Activated CD4-positive, alpha-beta memory T cell treated with anti-CD3 and anti-CD28 coated beads, Interleukin-2, amount 10 ng/mL, durations not matched to agents 7 days and 5 days (primary cell): ENCODE measurements at regions not wholly inside any gene's neighbourhood (a gene's known extent, or its start where the extent isn't known, plus 50 kb on each side); places are given as distances from the start of the nearest gene placed in this dataset.

Experiments
- CTCF ChIA-PET: fragments of 350-600 bp; sonication (Branson Sonifier 250); formaldehyde crosslinking; loops from one replicate; lab custom pipeline; 2021; ENCODE audit warnings: antibody characterized with exemption, inconsistent platforms; lab: Charles Lee
- POLR2A ChIA-PET: fragments of 350-600 bp; sonication (Branson Sonifier 250); formaldehyde crosslinking; loops from one replicate; lab custom pipeline; 2021; ENCODE audit warnings: antibody characterized with exemption; lab: Charles Lee
- DNase-seq: peaks from one replicate; pipeline ENCODE4 v3.0.0-alpha.2; 2020
- H3K27ac Mint-ChIP-seq: one replicate; pipeline ENCODE4 v1.8.0; 2021; ENCODE audit warnings: mild to moderate bottlenecking, mixed read lengths
- H3K27me3 Mint-ChIP-seq: one replicate; pipeline ENCODE4 v1.8.0; 2021; ENCODE audit warnings: mixed read lengths
- H3K36me3 Mint-ChIP-seq: one replicate; pipeline ENCODE4 v1.8.0; 2021; ENCODE audit warnings: low read depth, mixed read lengths
- H3K4me1 Mint-ChIP-seq: one replicate; pipeline ENCODE4 v1.8.0; 2021; ENCODE audit warnings: mixed read lengths
- H3K4me3 Mint-ChIP-seq: one replicate; pipeline ENCODE4 v1.8.0; 2021; ENCODE audit warnings: mild to moderate bottlenecking, mixed read lengths
- H3K9me3 Mint-ChIP-seq: one replicate; pipeline ENCODE4 v1.8.0; 2021; ENCODE audit warnings: mixed read lengths

DNA sequence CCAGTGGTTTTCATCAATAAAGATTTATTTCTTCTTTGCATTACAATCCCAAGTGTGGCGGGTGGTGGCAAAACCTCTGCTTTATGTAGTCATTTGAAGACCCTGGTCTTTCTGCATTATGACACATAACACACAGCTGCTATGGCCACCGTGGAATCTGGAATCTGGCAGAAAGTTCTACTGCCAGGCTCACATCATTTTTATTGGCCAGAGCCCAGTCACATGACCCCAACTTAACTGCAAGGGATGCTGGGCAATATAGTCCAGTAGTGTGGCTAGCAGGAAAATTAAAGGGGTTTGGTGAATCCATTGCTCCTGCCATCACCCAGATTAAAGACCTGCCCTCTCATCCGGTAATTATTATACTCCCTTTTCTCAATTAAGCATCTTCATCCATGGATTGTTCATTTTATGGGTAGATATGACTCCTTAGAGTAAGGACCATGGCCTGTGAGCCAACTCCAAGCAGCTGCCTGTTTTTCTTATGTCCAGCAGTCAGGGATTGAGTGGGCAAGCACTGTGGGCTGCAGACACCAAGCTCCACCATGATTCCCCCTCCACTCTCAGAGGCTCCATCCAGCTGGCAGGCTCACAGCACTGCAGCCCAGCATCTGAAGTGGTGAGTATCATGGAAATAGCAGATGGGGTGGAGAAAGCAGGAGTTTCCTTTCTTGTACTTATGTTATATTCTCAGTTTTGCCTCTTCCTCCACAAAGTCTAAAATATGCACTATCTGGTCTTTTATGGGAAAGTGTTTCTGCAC lies 1030.7 kb downstream of the AACS start:
- peaks cover 9% of the 10 kb centered on the region for H3K9me3 Mint-ChIP-seq

DNA sequence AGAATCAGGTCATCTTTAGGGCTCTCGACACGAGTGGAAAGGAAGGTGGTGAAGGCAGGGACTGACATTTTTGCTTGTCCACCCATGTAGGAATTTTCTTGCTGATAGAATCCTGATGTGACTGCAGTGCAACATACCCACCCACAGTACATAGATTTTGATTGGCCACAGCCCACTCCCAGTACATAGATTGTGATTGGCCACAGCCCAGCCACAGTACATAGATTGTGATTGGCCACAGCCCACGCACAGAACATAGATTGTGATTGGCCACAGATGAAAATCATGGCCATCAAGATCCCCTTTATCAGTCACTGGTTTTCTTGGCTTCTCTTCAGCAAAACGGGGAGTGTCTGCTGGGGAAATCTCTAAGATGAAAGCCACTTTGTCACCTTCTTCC lies 1041.5 kb downstream of the AACS start:
- Mint-ChIP-seq H3K4me1 (no peaks in the 10 kb centered on the region), H3K9me3 (no peaks in the 10 kb centered on the region), H3K27ac (no peak overlapping the region), H3K36me3 (no peaks in the 10 kb centered on the region), H3K27me3 (no peaks in the 10 kb centered on the region), H3K4me3 (no peak overlapping the region)
- DNase-seq = no peak
- ChIA-PET POLR2A (no interaction called here), CTCF (no interaction called here)

More for the DNA sequence above, 1030.7 kb downstream of the AACS start:
- ChIA-PET CTCF (no interaction called here), POLR2A (no interaction called here)
- Mint-ChIP-seq H3K27me3 (no peaks in the 10 kb centered on the region), H3K4me1 (no peaks in the 10 kb centered on the region), H3K36me3 (no peaks in the 10 kb centered on the region), H3K27ac (no peak overlapping the region), H3K4me3 (no peak overlapping the region)
- DNase-seq = no peak

DNA sequence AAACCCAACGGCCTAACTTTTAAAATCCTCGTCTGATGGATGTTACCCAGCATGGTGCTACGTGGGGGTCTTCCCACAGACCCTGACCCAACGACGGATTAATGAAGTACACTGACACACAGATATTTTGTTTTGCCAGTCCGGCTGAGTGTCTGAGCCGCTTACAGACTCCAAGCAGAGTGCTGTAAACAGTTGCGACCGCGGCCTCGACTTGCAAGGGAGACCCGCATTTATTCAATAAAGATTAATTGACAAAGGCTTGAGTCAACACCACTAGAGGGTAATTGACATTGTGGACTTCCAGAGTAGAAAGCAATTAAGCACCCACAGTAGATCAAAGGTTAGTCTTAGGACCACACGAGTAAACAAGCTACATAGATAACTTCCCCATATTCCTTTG lies 1042.4 kb downstream of the AACS start:
- CTCF ChIA-PET = no interaction called here
- H3K27me3 Mint-ChIP-seq = no peaks in the 10 kb centered on the region
- DNase-seq = no peak
- no peaks in the 10 kb centered on the region for H3K9me3 Mint-ChIP-seq
- POLR2A ChIA-PET = no interaction called here
- no peaks in the 10 kb centered on the region for H3K4me1 Mint-ChIP-seq
- H3K27ac Mint-ChIP-seq = no peak overlapping the region
- H3K36me3 Mint-ChIP-seq = no peaks in the 10 kb centered on the region
- H3K4me3 Mint-ChIP-seq = no peak overlapping the region

DNA sequence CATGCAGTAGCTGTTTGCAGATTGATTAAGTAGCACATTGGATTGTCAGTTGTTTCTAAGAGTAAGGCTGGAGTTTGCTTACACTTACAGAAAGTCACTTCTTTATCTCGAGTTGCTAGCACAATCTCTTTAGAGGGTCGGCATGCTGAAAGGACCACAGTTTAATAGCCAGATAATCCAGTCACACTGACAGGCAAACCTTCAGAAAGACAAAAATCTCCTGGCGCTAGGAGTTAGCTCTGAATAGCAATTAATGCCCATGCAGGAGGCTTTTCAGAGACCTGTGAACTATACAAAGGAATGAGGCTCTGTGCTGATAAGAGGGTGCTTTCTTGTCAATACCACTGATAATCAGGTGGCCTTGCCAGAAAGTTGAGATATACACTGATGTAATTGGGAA lies 1043.0 kb downstream of the AACS start:
- POLR2A ChIA-PET = no interaction called here
- Mint-ChIP-seq H3K4me3 (no peak overlapping the region), H3K4me1 (no peaks in the 10 kb centered on the region), H3K27ac (no peak overlapping the region), H3K27me3 (no peaks in the 10 kb centered on the region), H3K9me3 (no peaks in the 10 kb centered on the region), H3K36me3 (no peaks in the 10 kb centered on the region)
- no peak for DNase-seq
- CTCF ChIA-PET = no interaction called here

DNA sequence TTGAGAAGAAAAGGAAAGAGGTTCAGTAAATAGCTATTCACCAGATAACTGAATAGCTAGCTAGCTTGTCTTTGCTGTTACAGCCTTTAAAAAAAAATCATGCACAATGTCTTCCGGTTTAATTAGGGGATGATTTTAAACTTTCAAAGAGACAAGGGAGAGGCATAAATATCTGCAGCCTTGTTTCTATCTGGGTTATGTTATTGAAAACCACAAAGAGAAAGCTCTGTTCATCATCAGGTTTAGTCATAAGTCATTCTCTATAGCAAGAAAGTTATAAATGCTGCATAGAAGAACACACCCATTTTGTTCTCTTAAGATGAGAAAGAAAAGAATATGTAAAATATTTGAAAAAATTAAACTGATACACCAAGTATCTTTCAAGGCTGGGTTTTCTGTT lies 1046.9 kb downstream of the AACS start:
- Mint-ChIP-seq H3K4me1 (no peaks in the 10 kb centered on the region), H3K36me3 (no peaks in the 10 kb centered on the region), H3K27me3 (no peaks in the 10 kb centered on the region), H3K27ac (no peak overlapping the region), H3K9me3 (no peaks in the 10 kb centered on the region), H3K4me3 (no peak overlapping the region)
- no peak for DNase-seq
- ChIA-PET CTCF (no interaction called here), POLR2A (no interaction called here)

DNA sequence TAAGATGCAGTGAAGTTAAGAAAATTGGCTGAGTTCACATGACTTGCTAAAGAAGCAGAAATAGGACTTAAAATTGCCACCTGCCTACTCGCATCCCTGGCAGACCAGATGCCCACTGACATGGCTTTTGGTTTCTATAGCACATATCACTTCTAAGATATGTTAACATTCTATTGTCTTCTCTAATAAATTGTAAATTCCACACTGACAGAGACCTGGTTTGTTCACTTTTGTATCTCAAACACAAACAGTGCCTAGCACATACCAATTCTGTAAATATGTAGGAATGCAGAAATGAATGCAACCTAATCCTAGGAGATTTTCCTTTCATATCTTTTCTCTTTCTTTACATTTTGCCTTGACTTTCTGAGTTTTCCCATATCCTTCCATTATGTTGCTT lies 1047.6 kb downstream of the AACS start:
- Mint-ChIP-seq H3K9me3 (no peaks in the 10 kb centered on the region), H3K27ac (no peak overlapping the region), H3K27me3 (no peaks in the 10 kb centered on the region), H3K36me3 (no peaks in the 10 kb centered on the region), H3K4me1 (no peaks in the 10 kb centered on the region), H3K4me3 (no peak overlapping the region)
- CTCF ChIA-PET = no interaction called here
- POLR2A ChIA-PET = no interaction called here
- DNase-seq = no peak

DNA sequence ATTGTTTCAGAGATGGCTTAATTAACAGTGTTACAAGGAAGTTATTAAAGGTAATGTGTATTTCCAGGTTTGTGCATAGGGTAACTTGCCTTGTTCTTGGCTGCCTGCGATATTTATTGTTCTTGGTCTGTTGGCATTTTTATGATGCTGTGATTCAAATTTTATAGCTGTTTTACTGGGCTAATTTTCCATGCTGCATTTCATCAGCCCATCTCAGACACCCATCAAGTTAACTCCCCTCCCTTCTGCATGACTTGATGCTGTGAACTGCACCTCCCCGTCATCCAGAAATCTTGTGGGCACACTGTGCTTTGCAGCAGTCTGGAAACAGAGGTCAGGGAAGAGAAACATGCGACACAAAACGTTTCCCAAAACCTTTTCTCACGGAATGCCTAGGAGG lies 1049.2 kb downstream of the AACS start:
- Mint-ChIP-seq H3K9me3 (no peaks in the 10 kb centered on the region), H3K36me3 (no peaks in the 10 kb centered on the region), H3K4me3 (no peak overlapping the region), H3K27me3 (no peaks in the 10 kb centered on the region), H3K4me1 (no peaks in the 10 kb centered on the region), H3K27ac (no peak overlapping the region)
- DNase-seq = no peak
- POLR2A ChIA-PET = no interaction called here
- CTCF ChIA-PET = no interaction called here

DNA sequence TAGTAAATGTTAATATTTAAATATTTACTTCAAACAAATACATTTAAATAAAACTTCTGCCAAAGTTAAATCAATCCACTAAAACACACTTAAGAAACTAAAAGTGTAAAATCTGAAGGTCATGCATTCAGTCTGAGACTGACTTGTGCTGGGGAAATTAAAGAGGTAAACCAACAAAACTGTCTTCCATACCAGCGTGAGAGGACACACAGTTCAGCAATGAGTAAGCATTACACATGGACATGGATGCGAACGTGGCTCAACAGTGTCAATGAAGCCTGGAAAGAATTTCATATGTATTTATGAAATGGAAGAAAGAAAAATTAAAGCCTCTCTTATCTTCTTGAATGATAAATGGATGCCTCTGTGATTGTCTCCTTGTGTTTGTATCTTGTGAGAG lies 1052.3 kb downstream of the AACS start:
- Mint-ChIP-seq H3K4me3 (no peak overlapping the region), H3K27me3 (no peaks in the 10 kb centered on the region), H3K9me3 (peaks cover 4% of the 10 kb centered on the region), H3K27ac (no peak overlapping the region), H3K4me1 (no peaks in the 10 kb centered on the region), H3K36me3 (no peaks in the 10 kb centered on the region)
- POLR2A ChIA-PET = no interaction called here
- DNase-seq = no peak
- CTCF ChIA-PET = no interaction called here

DNA sequence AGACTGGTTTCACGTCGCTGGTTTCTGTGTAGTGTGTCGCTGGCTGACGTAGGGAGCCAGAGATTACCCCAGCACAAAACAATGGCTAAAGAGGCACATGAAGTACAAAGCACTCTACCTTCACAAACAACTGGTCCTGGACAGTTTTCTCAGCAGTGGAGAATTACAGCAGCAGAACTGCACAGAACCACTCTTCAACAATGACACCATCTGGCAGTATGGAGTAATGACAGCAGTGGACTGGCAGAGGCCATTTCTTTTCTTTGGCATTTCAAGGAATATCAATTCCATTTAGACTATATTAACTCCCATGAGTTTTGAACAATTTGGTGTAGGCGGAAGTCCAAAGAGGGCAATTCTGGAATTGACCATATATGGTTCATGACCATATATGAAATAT lies 1074.1 kb downstream of the AACS start:
- H3K27me3 Mint-ChIP-seq = no peaks in the 10 kb centered on the region
- POLR2A ChIA-PET = no interaction called here
- DNase-seq = no peak
- no peak overlapping the region for H3K4me3 Mint-ChIP-seq
- CTCF ChIA-PET = no interaction called here
- no peak overlapping the region for H3K27ac Mint-ChIP-seq
- H3K4me1 Mint-ChIP-seq = no peaks in the 10 kb centered on the region
- H3K9me3 Mint-ChIP-seq = peaks cover 30% of the 10 kb centered on the region
- no peaks in the 10 kb centered on the region for H3K36me3 Mint-ChIP-seq

DNA sequence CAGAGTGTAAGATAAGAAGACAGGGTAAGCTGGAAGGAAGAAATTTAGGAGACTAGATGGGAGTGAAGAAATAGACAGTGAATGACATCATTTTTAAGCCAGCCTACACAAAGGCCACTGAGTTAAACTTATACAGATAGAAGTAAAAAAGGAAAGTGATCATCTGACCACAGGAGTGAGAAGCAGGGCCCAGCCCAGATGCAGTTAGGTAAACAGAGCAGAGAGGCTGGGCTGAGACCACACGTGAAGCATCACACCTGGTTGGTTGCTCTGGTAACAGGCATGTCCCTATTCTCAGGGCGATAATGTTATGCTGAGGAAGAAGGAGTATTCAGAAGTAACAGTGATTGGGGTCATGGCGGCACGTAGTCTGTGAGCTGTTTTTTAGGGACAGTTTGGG lies 1079.4 kb downstream of the AACS start:
- Mint-ChIP-seq H3K4me1 (no peaks in the 10 kb centered on the region), H3K9me3 (peaks cover 11% of the 10 kb centered on the region), H3K36me3 (no peaks in the 10 kb centered on the region), H3K27ac (no peak overlapping the region), H3K4me3 (no peak overlapping the region), H3K27me3 (no peaks in the 10 kb centered on the region)
- DNase-seq = no peak
- CTCF ChIA-PET = no interaction called here
- POLR2A ChIA-PET = no interaction called here

DNA sequence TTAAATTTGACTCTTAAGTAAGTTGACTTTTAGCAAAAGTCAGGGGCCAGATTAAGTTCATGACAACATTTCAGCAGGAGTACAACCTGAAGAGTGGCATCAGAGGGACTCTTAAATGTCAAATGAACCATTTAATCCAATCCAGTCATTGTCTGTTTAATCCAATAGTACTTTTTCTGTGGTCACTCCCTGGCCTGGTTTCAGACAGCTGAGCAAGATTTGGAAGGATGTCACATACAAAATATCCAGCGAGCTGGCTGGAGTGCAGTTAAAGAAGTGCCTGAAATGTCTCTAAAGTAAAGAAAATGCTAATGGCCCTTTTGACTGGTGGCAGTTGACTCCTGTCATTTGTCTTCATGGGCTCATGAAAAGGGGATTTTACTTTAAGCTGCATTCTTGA lies 1082.1 kb downstream of the AACS start:
- no peak overlapping the region for H3K4me3 Mint-ChIP-seq
- H3K27ac Mint-ChIP-seq = no peak overlapping the region
- no peaks in the 10 kb centered on the region for H3K27me3 Mint-ChIP-seq
- ChIA-PET CTCF (no interaction called here), POLR2A (no interaction called here)
- DNase-seq = no peak
- H3K36me3 Mint-ChIP-seq = no peaks in the 10 kb centered on the region
- H3K4me1 Mint-ChIP-seq = no peaks in the 10 kb centered on the region
- H3K9me3 Mint-ChIP-seq = peaks cover 16% of the 10 kb centered on the region

DNA sequence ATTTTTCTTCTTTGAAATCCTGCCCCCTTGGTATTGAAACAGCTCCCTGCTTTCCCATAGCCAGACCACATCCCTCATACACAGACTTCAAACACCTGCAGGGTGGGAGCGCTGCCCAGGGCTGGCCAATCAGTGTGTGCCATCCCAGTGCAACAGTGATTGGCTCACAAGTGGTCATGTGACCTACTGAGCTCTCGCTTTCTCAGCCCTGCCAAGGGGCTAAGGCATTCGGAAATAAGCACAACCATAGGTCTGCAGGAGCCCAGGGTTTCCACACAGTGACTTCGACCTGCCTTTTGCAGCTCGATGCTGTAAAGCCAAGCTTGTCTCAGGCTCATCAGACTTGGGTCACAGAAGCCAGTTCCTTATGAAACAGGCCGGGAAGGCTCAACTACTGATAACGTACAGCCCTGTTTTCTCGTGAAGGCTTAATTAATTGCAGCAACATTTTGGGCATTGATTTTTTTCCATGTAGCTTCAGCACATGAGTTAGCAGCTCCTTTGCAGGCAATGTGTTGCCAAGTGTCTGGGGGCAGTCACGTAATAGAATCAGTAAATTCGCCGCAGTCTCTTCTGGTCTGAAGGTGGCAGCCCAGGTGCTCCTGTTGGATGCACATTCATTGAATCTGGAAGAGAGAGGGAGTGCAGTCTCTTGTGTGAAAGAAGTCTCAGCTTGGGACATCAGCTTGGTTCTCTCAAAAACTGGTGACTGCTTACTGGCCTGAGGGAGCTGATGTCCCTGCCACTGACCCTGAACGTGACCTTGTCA lies 1091.8 kb downstream of the AACS start:
- ChIA-PET POLR2A (no interaction called here), CTCF (no interaction called here)
- H3K27me3 Mint-ChIP-seq = no peaks in the 10 kb centered on the region
- H3K27ac Mint-ChIP-seq = no peak overlapping the region
- no peak for DNase-seq
- no peaks in the 10 kb centered on the region for H3K4me1 Mint-ChIP-seq
- no peaks in the 10 kb centered on the region for H3K36me3 Mint-ChIP-seq
- H3K4me3 Mint-ChIP-seq = no peak overlapping the region
- peaks cover 2% of the 10 kb centered on the region for H3K9me3 Mint-ChIP-seq

DNA sequence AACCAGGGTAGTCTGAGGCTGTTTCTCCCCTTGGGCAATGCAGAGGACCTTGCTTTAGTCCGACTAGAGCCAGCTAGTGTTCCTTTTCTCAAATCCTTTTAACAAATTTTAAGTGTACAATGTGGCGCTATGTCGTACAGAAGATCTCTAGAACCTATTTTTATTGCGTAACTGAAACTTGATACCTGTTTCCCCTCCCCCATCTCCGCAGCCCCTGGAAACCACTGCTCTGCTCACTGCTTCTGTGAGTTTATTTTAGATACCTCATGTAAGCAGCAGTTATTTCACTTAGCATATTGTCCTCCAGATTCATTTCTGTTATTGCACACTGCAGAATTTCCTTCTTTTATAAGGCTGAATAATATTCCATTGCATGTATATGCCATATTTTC lies 1092.3 kb downstream of the AACS start:
- CTCF ChIA-PET = no interaction called here
- DNase-seq = no peak
- H3K9me3 Mint-ChIP-seq = peaks cover 7% of the 10 kb centered on the region
- H3K4me1 Mint-ChIP-seq = no peaks in the 10 kb centered on the region
- H3K36me3 Mint-ChIP-seq = no peaks in the 10 kb centered on the region
- no peak overlapping the region for H3K4me3 Mint-ChIP-seq
- POLR2A ChIA-PET = no interaction called here
- H3K27me3 Mint-ChIP-seq = no peaks in the 10 kb centered on the region
- no peak overlapping the region for H3K27ac Mint-ChIP-seq

DNA sequence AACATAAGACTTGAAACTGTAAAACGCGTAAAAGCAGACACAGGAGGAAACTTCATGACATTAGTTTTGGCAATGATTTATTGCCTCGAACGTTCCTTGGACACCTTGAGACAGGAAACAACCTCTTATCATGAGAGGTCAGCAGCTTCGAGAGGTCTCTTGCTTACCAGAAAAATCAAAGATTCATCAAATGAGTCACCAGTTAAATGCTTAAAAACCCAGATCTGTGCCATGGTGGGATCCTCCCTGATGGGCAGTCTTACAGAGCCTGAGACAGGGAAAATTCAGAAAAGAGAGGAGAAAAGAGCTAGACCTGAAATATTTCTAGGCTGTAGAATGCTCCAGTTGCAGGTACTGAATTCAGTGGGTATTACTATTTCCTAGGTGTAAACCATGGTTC lies 1093.9 kb downstream of the AACS start:
- no peak for DNase-seq
- CTCF ChIA-PET = no interaction called here
- POLR2A ChIA-PET = no interaction called here
- no peak overlapping the region for H3K4me3 Mint-ChIP-seq
- H3K27me3 Mint-ChIP-seq = no peaks in the 10 kb centered on the region
- H3K9me3 Mint-ChIP-seq = peaks cover 8% of the 10 kb centered on the region
- H3K27ac Mint-ChIP-seq = no peak overlapping the region
- no peaks in the 10 kb centered on the region for H3K36me3 Mint-ChIP-seq
- no peaks in the 10 kb centered on the region for H3K4me1 Mint-ChIP-seq
